ENCODE measurements at regions not wholly inside any gene's neighbourhood (a gene's known extent, or its start where the extent isn't known, plus 50 kb on each side); places are given as distances from the start of the nearest gene placed in this dataset.

DNA sequence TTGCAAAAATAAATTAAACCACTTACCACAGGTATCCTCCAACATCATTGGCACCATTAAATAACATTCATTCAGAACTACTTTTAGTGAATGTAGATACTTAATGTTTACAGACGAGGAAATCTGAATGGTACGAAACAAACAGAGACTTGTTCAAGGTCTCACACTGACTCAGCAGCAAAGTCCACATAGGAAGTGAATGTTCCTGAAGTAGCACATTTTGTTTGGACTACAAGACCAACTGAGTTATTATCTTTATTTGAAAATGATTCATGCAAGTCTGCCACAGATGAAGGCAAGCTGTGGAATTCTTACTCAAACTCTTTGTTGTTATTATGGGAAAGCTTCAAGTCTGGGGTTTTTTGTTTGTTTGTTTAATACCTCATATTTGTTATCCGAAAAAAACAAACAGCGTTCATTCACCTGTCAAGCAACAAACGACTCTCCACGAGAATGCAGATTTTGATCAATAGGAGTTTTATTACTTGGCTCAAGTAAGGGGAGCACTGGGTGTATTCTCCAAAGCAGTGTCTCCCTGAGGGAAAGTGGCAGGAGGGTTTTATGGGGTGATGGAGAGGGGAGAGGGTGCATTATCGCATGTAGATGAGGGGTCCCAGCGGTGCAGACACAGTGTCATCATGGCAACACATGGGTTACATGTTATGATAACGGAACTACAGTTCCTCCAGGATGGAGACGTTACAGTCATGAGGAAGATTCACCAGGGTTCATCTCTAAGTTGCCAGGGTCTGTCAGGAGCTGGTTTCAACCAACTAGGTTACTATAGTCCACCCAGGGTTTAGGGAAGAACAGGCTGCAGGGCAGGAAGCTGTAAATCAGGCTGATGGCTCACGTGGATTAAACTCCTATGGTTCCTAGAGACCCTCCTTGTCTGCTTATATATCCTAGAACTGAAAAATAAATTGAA lies 147.7 kb upstream of the AKR1E2 start:
- ChIA-PET POLR2A (interaction anchor here (0.6 to 0.9 kb wide), 2 partner anchors 973 to 987 kb away, joined by 3 read pairs; no protein-coding TSS in a partner anchor), CTCF (no interaction called here)
- no peaks in the 10 kb centered on the region for H3K9me3 Mint-ChIP-seq
- ATAC-seq: no peak
- Histone ChIP-seq H3K36me3 (ENCODE audit: control insufficient read depth in 2 of 3, insufficient read depth in 3 of 3, low read length in 3 of 3) (no peaks in the 10 kb centered on the region), H3K4me1 (ENCODE audit: control insufficient read depth in 2 of 2, insufficient read depth in 2 of 2, low read length in 2 of 2) (no peaks in the 10 kb centered on the region), H3K9me3 (ENCODE audit: control insufficient read depth in 2 of 3, low read length in 3 of 3) (no peaks in the 10 kb centered on the region), H3K27me3 (ENCODE audit: control insufficient read depth in 2 of 2, insufficient read depth in 2 of 2, low read length in 2 of 2) (no peaks in the 10 kb centered on the region), H3K4me3 (ENCODE audit: low read length) (no peak overlapping the region), H3K27ac (ENCODE audit: low read depth, low read length) (no peak overlapping the region)
- H3K27me3 Mint-ChIP-seq: peaks cover 26 to 44% (median 32%) of the 10 kb centered on the region in 5 donors
- intact Hi-C loops (cut with micrococcal nuclease): no loop called here
- no peak overlapping the region for H3K4me3 Mint-ChIP-seq
- no peak for DNase-seq
- H3K36me3 Mint-ChIP-seq: no peaks in the 10 kb centered on the region
- H3K27ac Mint-ChIP-seq: no peak overlapping the region
- H3K4me1 Mint-ChIP-seq: no peaks in the 10 kb centered on the region

DNA sequence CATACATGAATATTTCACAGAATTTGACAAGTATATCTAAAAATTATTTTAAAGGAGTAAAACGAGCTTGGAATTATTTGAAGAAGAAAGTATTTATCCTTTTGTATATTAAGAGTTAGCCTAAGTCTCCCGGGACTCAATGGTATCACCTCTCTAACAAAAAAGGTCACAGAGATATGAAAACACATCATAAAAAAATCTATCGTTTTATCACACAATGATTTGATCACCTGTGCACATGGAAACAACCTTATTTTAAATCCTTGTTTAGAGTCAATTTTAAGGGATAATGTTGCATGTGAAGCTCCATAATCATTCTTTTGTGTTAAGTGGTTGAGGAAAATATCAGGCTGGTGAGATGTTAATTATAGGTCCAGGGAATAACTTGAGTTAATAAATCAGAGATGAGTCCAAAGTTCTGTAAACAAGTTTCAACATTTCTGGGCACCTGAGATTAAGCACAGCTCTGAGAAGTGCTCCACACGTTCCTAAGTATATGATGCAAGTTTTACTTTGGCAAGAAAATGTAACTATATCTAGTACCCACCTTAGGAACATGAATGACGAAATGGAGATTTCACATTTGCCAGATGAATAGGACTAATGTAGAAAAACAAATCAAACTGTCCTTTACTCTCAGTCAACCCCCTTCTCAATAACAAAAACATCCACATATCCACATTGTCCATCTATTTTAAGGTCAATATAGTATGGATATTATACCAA lies 148.5 kb upstream of the AKR1E2 start:
- H3K4me3 Mint-ChIP-seq: no peak overlapping the region
- no peaks in the 10 kb centered on the region for H3K9me3 ChIP-seq (ENCODE audit: control insufficient read depth in 2 of 3, low read length in 3 of 3)
- H3K36me3 ChIP-seq (ENCODE audit: control insufficient read depth in 2 of 3, insufficient read depth in 3 of 3, low read length in 3 of 3): no peaks in the 10 kb centered on the region
- H3K4me1 Mint-ChIP-seq: no peaks in the 10 kb centered on the region
- DNase-seq (no peak), ATAC-seq (no peak)
- no peak overlapping the region for H3K27ac ChIP-seq (ENCODE audit: low read depth, low read length)
- no peaks in the 10 kb centered on the region for H3K9me3 Mint-ChIP-seq
- peaks cover 24 to 38% (median 27%) of the 10 kb centered on the region in 5 donors for H3K27me3 Mint-ChIP-seq
- no peaks in the 10 kb centered on the region for H3K36me3 Mint-ChIP-seq
- ChIA-PET POLR2A (interaction anchor here (0.9 kb wide), 1 partner anchor 986 kb away, joined by 3 read pairs; no protein-coding TSS in a partner anchor), CTCF (interaction anchor here (0.6 kb wide), 1 partner anchor 110 kb away, joined by 6 read pairs; no protein-coding TSS in a partner anchor)
- H3K4me3 ChIP-seq (ENCODE audit: low read length): no peak overlapping the region
- no peaks in the 10 kb centered on the region for H3K4me1 ChIP-seq (ENCODE audit: control insufficient read depth in 2 of 2, insufficient read depth in 2 of 2, low read length in 2 of 2)
- no peak overlapping the region for H3K27ac Mint-ChIP-seq
- H3K27me3 ChIP-seq (ENCODE audit: control insufficient read depth in 2 of 2, insufficient read depth in 2 of 2, low read length in 2 of 2): peaks cover 0 to 4% of the 10 kb centered on the region in 2 donors
- intact Hi-C loops (cut with micrococcal nuclease): no loop called here

DNA sequence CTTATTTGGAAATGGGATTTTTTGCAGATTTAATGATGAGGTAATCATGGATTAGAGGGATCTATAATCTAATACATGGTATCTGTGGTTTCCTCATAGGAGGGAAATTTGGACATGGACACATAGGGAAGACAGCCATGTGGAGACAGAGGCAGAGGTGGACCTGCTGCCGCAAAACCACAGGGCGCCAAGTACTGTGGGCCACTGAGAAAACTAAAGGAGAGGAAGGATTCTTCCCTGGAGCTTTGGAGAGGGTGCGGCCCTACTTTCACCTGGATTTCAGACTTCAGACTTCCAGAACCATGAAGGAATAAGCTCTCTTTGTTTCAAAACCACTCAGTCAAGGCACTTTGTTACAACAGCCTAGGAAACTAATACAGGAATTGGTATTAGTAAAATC lies 149.4 kb upstream of the AKR1E2 start:
- Mint-ChIP-seq H3K9me3 (peaks cover 0 to 2% (median 0%) of the 10 kb centered on the region in 11 donors), H3K4me3 (no peak overlapping the region), H3K27me3 (peaks cover 25 to 43% (median 26%) of the 10 kb centered on the region in 5 donors), H3K4me1 (no peaks in the 10 kb centered on the region), H3K27ac (no peak overlapping the region), H3K36me3 (no peaks in the 10 kb centered on the region)
- ChIA-PET CTCF (no interaction called here), POLR2A (no interaction called here)
- DNase-seq: no peak
- Histone ChIP-seq H3K4me3 (ENCODE audit: low read length) (no peak overlapping the region), H3K27ac (ENCODE audit: low read depth, low read length) (no peak overlapping the region), H3K36me3 (ENCODE audit: control insufficient read depth in 2 of 3, insufficient read depth in 3 of 3, low read length in 3 of 3) (no peaks in the 10 kb centered on the region), H3K27me3 (ENCODE audit: control insufficient read depth in 2 of 2, insufficient read depth in 2 of 2, low read length in 2 of 2) (peaks cover 0 to 5% of the 10 kb centered on the region in 2 donors), H3K4me1 (ENCODE audit: control insufficient read depth in 2 of 2, insufficient read depth in 2 of 2, low read length in 2 of 2) (no peaks in the 10 kb centered on the region), H3K9me3 (ENCODE audit: control insufficient read depth in 2 of 3, low read length in 3 of 3) (no peaks in the 10 kb centered on the region)
- ATAC-seq: no peak
- intact Hi-C loops (cut with micrococcal nuclease): no loop called here

DNA sequence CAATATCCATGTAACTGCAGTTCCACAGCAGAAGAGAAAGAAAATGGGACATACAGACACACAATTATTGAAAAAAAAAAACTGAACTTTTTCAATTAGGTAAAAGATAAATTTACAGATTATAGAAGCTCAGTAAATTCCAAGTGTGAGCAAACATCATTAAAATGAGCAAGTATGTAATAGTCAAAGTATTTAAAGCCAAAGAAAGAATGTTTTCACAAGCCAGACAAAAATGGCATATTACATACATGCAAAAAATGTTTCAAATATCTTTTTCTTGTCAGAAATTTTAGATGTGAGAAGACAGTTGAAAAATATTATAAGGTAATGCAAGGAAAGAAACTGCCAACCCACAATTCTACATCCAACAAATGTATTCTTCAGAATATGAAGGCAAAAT lies 150.2 kb upstream of the AKR1E2 start:
- Histone ChIP-seq H3K4me3 (ENCODE audit: low read length) (no peak overlapping the region), H3K36me3 (ENCODE audit: control insufficient read depth in 2 of 3, insufficient read depth in 3 of 3, low read length in 3 of 3) (no peaks in the 10 kb centered on the region), H3K4me1 (ENCODE audit: control insufficient read depth in 2 of 2, insufficient read depth in 2 of 2, low read length in 2 of 2) (no peaks in the 10 kb centered on the region), H3K27ac (ENCODE audit: low read depth, low read length) (no peak overlapping the region), H3K9me3 (ENCODE audit: control insufficient read depth in 2 of 3, low read length in 3 of 3) (no peaks in the 10 kb centered on the region), H3K27me3 (ENCODE audit: control insufficient read depth in 2 of 2, insufficient read depth in 2 of 2, low read length in 2 of 2) (peaks cover 0 to 5% of the 10 kb centered on the region in 2 donors)
- Mint-ChIP-seq H3K9me3 (peaks cover 0 to 6% (median 0%) of the 10 kb centered on the region in 11 donors), H3K27me3 (peaks cover 26 to 45% (median 32%) of the 10 kb centered on the region in 5 donors), H3K4me1 (no peaks in the 10 kb centered on the region), H3K36me3 (no peaks in the 10 kb centered on the region), H3K27ac (no peak overlapping the region), H3K4me3 (no peak overlapping the region)
- intact Hi-C loops (cut with micrococcal nuclease): no loop called here
- DNase-seq (no peak), ATAC-seq (no peak)
- CTCF ChIA-PET: no interaction called here
- POLR2A ChIA-PET: interaction anchor here (0.6 kb wide), 1 partner anchor 581 kb away, joined by 3 read pairs; no protein-coding TSS in a partner anchor

DNA sequence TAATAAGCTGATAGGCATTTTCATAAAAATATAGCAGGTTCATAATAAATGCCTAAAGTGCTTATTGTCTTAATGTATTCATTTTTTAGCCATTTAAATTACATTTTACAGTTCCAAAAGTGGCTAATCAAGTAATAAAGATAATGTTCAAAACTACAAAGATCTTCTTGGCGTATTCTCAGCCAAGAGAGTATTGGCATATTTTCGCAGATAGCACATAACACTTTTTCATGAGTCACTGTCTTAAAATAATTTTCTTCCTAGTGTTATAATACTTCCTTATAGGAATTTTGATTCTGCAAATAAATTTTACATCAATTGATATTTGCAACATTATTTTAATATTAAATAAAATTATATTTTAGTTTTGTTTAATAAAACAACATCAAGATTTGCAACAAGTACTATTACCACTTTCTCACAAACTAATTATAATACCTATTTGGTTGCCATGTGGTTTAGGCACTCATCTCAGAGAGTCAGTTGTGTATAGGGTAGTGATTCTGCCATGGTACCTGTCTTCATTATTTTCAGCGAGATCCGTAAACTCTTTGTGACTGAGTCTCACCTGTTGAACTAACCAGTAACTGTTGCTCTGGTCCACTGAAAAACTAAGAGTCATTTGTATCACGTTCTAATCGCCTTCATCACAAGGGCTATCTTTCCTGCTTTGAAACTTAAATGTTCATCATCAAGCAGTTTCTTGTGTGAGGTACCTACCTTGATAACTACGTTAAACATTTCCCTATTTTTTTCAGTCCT lies 152.5 kb upstream of the AKR1E2 start:
- DNase-seq (no peak), ATAC-seq (no peak)
- H3K4me1 Mint-ChIP-seq: no peaks in the 10 kb centered on the region
- H3K36me3 Mint-ChIP-seq: no peaks in the 10 kb centered on the region
- H3K27me3 ChIP-seq (ENCODE audit: control insufficient read depth in 2 of 2, insufficient read depth in 2 of 2, low read length in 2 of 2): peaks cover 0 to 8% of the 10 kb centered on the region in 2 donors
- no peak overlapping the region for H3K27ac Mint-ChIP-seq
- no peaks in the 10 kb centered on the region for H3K4me1 ChIP-seq (ENCODE audit: control insufficient read depth in 2 of 2, insufficient read depth in 2 of 2, low read length in 2 of 2)
- no peak overlapping the region for H3K4me3 Mint-ChIP-seq
- peaks cover 20 to 45% (median 39%) of the 10 kb centered on the region in 5 donors for H3K27me3 Mint-ChIP-seq
- ChIA-PET CTCF (no interaction called here), POLR2A (no interaction called here)
- no peak overlapping the region for H3K27ac ChIP-seq (ENCODE audit: low read depth, low read length)
- H3K9me3 Mint-ChIP-seq: peaks cover 0 to 23% (median 6%) of the 10 kb centered on the region in 11 donors
- no peaks in the 10 kb centered on the region for H3K9me3 ChIP-seq (ENCODE audit: control insufficient read depth in 2 of 3, low read length in 3 of 3)
- no peaks in the 10 kb centered on the region for H3K36me3 ChIP-seq (ENCODE audit: control insufficient read depth in 2 of 3, insufficient read depth in 3 of 3, low read length in 3 of 3)
- H3K4me3 ChIP-seq (ENCODE audit: low read length): no peak overlapping the region
- intact Hi-C loops (cut with micrococcal nuclease): no loop called here

DNA sequence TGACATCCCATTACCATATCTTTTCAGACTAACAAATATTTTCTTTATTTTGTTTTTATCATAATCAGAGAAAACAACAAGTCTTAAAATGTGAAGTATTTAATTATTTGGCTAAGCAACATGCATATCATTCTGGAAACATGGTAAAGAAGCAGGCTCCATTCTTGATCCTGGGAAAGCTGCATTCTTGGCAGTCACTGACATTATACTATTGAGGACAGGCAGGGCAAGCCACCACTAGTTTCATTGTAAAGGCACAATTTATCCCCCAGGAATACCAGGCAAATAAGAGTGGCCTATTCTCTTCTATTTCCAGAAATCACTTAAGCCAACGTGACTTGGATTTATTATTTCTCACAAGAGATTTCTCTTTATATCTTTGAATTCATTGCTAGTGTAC lies 153.8 kb upstream of the AKR1E2 start:
- H3K4me3 ChIP-seq (ENCODE audit: low read length): no peak overlapping the region
- Mint-ChIP-seq H3K4me3 (no peak overlapping the region), H3K27me3 (peaks cover 17 to 46% (median 36%) of the 10 kb centered on the region in 5 donors), H3K27ac (no peak overlapping the region), H3K9me3 (peaks cover 0 to 23% (median 6%) of the 10 kb centered on the region in 11 donors), H3K4me1 (no peaks in the 10 kb centered on the region), H3K36me3 (no peaks in the 10 kb centered on the region)
- no peaks in the 10 kb centered on the region for H3K9me3 ChIP-seq (ENCODE audit: control insufficient read depth in 2 of 3, low read length in 3 of 3)
- no peak for ATAC-seq
- no peaks in the 10 kb centered on the region for H3K4me1 ChIP-seq (ENCODE audit: control insufficient read depth in 2 of 2, insufficient read depth in 2 of 2, low read length in 2 of 2)
- intact Hi-C loops (cut with micrococcal nuclease): no loop called here
- CTCF ChIA-PET: no interaction called here
- POLR2A ChIA-PET: no interaction called here
- H3K27me3 ChIP-seq (ENCODE audit: control insufficient read depth in 2 of 2, insufficient read depth in 2 of 2, low read length in 2 of 2): peaks cover 0 to 8% of the 10 kb centered on the region in 2 donors
- H3K36me3 ChIP-seq (ENCODE audit: control insufficient read depth in 2 of 3, insufficient read depth in 3 of 3, low read length in 3 of 3): no peaks in the 10 kb centered on the region
- no peak overlapping the region for H3K27ac ChIP-seq (ENCODE audit: low read depth, low read length)
- no peak for DNase-seq

Data from naive thymus-derived CD4-positive, alpha-beta T cell (primary cell).